ENCODE measurements at regions not wholly inside any gene's neighbourhood (a gene's known extent, or its start where the extent isn't known, plus 50 kb on each side); places are given as distances from the start of the nearest gene placed in this dataset.

GRCh38 chr15:81558056-81558455 is 184.0 kb upstream of the TMC3 start:
- Histone ChIP-seq H3K9me3 (ENCODE audit: low read depth, low read length) (no peaks in the 10 kb centered on the region), H3K4me3 (no peak overlapping the region), H3K9ac (ENCODE audit: insufficient read length) (no peak overlapping the region), H3K27ac (no peak overlapping the region), H3K36me3 (ENCODE audit: insufficient read depth, low read length) (no peaks in the 10 kb centered on the region)
- DNase-seq (ENCODE audit: low read depth, low spot score), result no peak
- TF ChIP-seq EZH2 (IDR thresholded peaks at IDR 0.05) (no peak), FOXP2 (optimal IDR thresholded peaks at IDR 0.05; ENCODE audit: control extremely low read depth, extremely low read length, insufficient read depth) (no peak), POLR2AphosphoS5 (IDR thresholded peaks at IDR 0.05; ENCODE audit: borderline replicate concordance, low read depth, low read length) (no peak)

- no peak overlapping the region for H3K4me3 ChIP-seq
- H3K9ac ChIP-seq (ENCODE audit: insufficient read length), result no peak overlapping the region
- no peak for DNase-seq (ENCODE audit: low read depth, low spot score)
- no peaks in the 10 kb centered on the region for H3K36me3 ChIP-seq (ENCODE audit: insufficient read depth, low read length)
- H3K27ac ChIP-seq, result no peak overlapping the region
- H3K9me3 ChIP-seq (ENCODE audit: low read depth, low read length), result no peaks in the 10 kb centered on the region
- TF ChIP-seq FOXP2 (optimal IDR thresholded peaks at IDR 0.05; ENCODE audit: control extremely low read depth, extremely low read length, insufficient read depth) (no peak), EZH2 (IDR thresholded peaks at IDR 0.05) (no peak), POLR2AphosphoS5 (IDR thresholded peaks at IDR 0.05; ENCODE audit: borderline replicate concordance, low read depth, low read length) (no peak)
Measured at GRCh38 chr15:81555346-81555745, 181.3 kb upstream of the TMC3 start.

GRCh38 chr15:81548365-81549130 is 174.5 kb upstream of the TMC3 start:
- TF ChIP-seq POLR2AphosphoS5 (IDR thresholded peaks at IDR 0.05; ENCODE audit: borderline replicate concordance, low read depth, low read length), result no peak
- TF ChIP-seq EZH2 (IDR thresholded peaks at IDR 0.05), result no peak
- no peaks in the 10 kb centered on the region for H3K9me3 ChIP-seq (ENCODE audit: low read depth, low read length)
- H3K36me3 ChIP-seq (ENCODE audit: insufficient read depth, low read length), result no peaks in the 10 kb centered on the region
- no peak overlapping the region for H3K4me3 ChIP-seq
- DNase-seq (ENCODE audit: low read depth, low spot score), result no peak
- no peak overlapping the region for H3K9ac ChIP-seq (ENCODE audit: insufficient read length)
- no peak overlapping the region for H3K27ac ChIP-seq

- Histone ChIP-seq H3K27ac (no peak overlapping the region), H3K36me3 (ENCODE audit: insufficient read depth, low read length) (no peaks in the 10 kb centered on the region), H3K9me3 (ENCODE audit: low read depth, low read length) (no peaks in the 10 kb centered on the region), H3K4me3 (no peak overlapping the region), H3K9ac (ENCODE audit: insufficient read length) (no peak overlapping the region)
- TF ChIP-seq POLR2AphosphoS5 (IDR thresholded peaks at IDR 0.05; ENCODE audit: borderline replicate concordance, low read depth, low read length), result no peak
- TF ChIP-seq FOXP2 (optimal IDR thresholded peaks at IDR 0.05; ENCODE audit: control extremely low read depth, extremely low read length, insufficient read depth), result no peak
- no peak for TF ChIP-seq EZH2 (IDR thresholded peaks at IDR 0.05)
- no peak for DNase-seq (ENCODE audit: low read depth, low spot score)
Measured at GRCh38 chr15:81547521-81548132, 173.6 kb upstream of the TMC3 start.

GRCh38 chr15:81544385-81544784 is 170.4 kb upstream of the TMC3 start:
- Histone ChIP-seq H3K4me3 (no peak overlapping the region), H3K36me3 (ENCODE audit: insufficient read depth, low read length) (no peaks in the 10 kb centered on the region), H3K9ac (ENCODE audit: insufficient read length) (no peak overlapping the region), H3K9me3 (ENCODE audit: low read depth, low read length) (no peaks in the 10 kb centered on the region), H3K27ac (no peak overlapping the region)
- TF ChIP-seq POLR2AphosphoS5 (IDR thresholded peaks at IDR 0.05; ENCODE audit: borderline replicate concordance, low read depth, low read length), result no peak
- TF ChIP-seq EZH2 (IDR thresholded peaks at IDR 0.05), result no peak
- no peak for TF ChIP-seq FOXP2 (optimal IDR thresholded peaks at IDR 0.05; ENCODE audit: control extremely low read depth, extremely low read length, insufficient read depth)
- DNase-seq (ENCODE audit: low read depth, low spot score), result no peak

GRCh38 chr15:81540909-81541308 is 166.9 kb upstream of the TMC3 start:
- H3K36me3 ChIP-seq (ENCODE audit: insufficient read depth, low read length), result no peaks in the 10 kb centered on the region
- no peaks in the 10 kb centered on the region for H3K9me3 ChIP-seq (ENCODE audit: low read depth, low read length)
- TF ChIP-seq POLR2AphosphoS5 (IDR thresholded peaks at IDR 0.05; ENCODE audit: borderline replicate concordance, low read depth, low read length) (no peak), FOXP2 (optimal IDR thresholded peaks at IDR 0.05; ENCODE audit: control extremely low read depth, extremely low read length, insufficient read depth) (no peak), EZH2 (IDR thresholded peaks at IDR 0.05) (no peak)
- DNase-seq (ENCODE audit: low read depth, low spot score), result no peak
- H3K4me3 ChIP-seq, result no peak overlapping the region
- H3K27ac ChIP-seq, result no peak overlapping the region
- H3K9ac ChIP-seq (ENCODE audit: insufficient read length), result no peak overlapping the region

GRCh38 chr15:81536356-81536755 is 162.3 kb upstream of the TMC3 start:
- no peak for DNase-seq (ENCODE audit: low read depth, low spot score)
- no peaks in the 10 kb centered on the region for H3K36me3 ChIP-seq (ENCODE audit: insufficient read depth, low read length)
- no peak overlapping the region for H3K9ac ChIP-seq (ENCODE audit: insufficient read length)
- no peaks in the 10 kb centered on the region for H3K9me3 ChIP-seq (ENCODE audit: low read depth, low read length)
- H3K27ac ChIP-seq, result no peak overlapping the region
- H3K4me3 ChIP-seq, result no peak overlapping the region
- TF ChIP-seq FOXP2 (optimal IDR thresholded peaks at IDR 0.05; ENCODE audit: control extremely low read depth, extremely low read length, insufficient read depth) (no peak), POLR2AphosphoS5 (IDR thresholded peaks at IDR 0.05; ENCODE audit: borderline replicate concordance, low read depth, low read length) (no peak), EZH2 (IDR thresholded peaks at IDR 0.05) (no peak)

- Histone ChIP-seq H3K9ac (ENCODE audit: insufficient read length) (no peak overlapping the region), H3K36me3 (ENCODE audit: insufficient read depth, low read length) (no peaks in the 10 kb centered on the region), H3K4me3 (no peak overlapping the region), H3K27ac (no peak overlapping the region), H3K9me3 (ENCODE audit: low read depth, low read length) (no peaks in the 10 kb centered on the region)
- DNase-seq (ENCODE audit: low read depth, low spot score), result no peak
- TF ChIP-seq POLR2AphosphoS5 (IDR thresholded peaks at IDR 0.05; ENCODE audit: borderline replicate concordance, low read depth, low read length), result no peak
- TF ChIP-seq FOXP2 (optimal IDR thresholded peaks at IDR 0.05; ENCODE audit: control extremely low read depth, extremely low read length, insufficient read depth), result no peak
- TF ChIP-seq EZH2 (IDR thresholded peaks at IDR 0.05), result no peak
Measured at GRCh38 chr15:81534124-81534523, 160.1 kb upstream of the TMC3 start.

Data from SK-N-MC (cell line).